ENCODE measurements at regions not wholly inside any gene's neighbourhood (a gene's known extent, or its start where the extent isn't known, plus 50 kb on each side); places are given as distances from the start of the nearest gene placed in this dataset.

DNA sequence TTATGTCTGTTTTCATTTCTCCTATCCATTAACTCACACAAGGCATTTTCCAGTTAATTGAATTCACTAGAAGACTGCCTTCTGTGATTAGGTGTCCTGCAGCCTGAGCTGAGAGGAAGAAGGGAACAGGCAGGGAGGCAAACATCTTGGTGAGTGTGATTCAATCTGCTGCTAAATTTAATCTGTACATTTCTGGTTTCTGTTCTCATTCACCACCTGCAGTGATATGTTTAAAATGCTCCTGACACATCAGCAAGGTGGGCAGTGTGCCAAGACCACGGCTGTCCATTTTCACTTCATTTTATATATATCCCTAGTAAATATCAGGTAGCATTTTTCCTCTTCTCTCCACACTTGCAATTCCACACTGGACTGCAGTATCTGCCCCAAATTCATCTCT, 416.5 kb downstream of the TMEM135 start:
- no peak for FAIRE-seq
- no peak overlapping the region for H2BK20ac ChIP-seq (ENCODE audit: low read length)

More for the DNA sequence above, 416.5 kb downstream of the TMEM135 start:
- Histone ChIP-seq H3K27me3 (replicated peaks in 1 of 4; ENCODE audit: control insufficient read depth in 3 of 4, extremely low read depth in 1 of 4, insufficient read depth in 3 of 4, low read length in 3 of 4) (no peaks in the 10 kb centered on the region), H3K36me3 (ENCODE audit: control insufficient read depth in 2 of 4, insufficient read depth in 4 of 4, low read length in 3 of 4) (no peaks in the 10 kb centered on the region), H3K79me1 (ENCODE audit: low read depth, low read length) (no peaks in the 10 kb centered on the region), H3K4me3 (ENCODE audit: extremely low read depth in 1 of 4, insufficient read depth in 2 of 4, low read depth in 3 of 4, low read length in 4 of 4) (no peak overlapping the region), H3K4me2 (ENCODE audit: insufficient read depth in 1 of 2, low read depth in 2 of 2, low read length in 2 of 2) (no peak overlapping the region), H2BK15ac (ENCODE audit: low read length) (no peak overlapping the region), H2AFZ (ENCODE audit: low read length) (no peak overlapping the region), H3K18ac (ENCODE audit: extremely low read depth, low read length) (no peak overlapping the region), H2BK120ac (replicated peaks; ENCODE audit: low read depth, low read length) (no peak overlapping the region), H3K14ac (ENCODE audit: insufficient read length) (no peak overlapping the region), H3K27ac (ENCODE audit: low read depth, low read length) (no peak overlapping the region), H4K20me1 (replicated peaks in 1 of 2; ENCODE audit: control insufficient read depth in 1 of 2, insufficient read depth in 2 of 2, low read length in 2 of 2) (no peaks in the 10 kb centered on the region), H3K9me3 (ENCODE audit: insufficient read depth in 2 of 2, low read depth in 1 of 2, low read length in 1 of 2) (no peaks in the 10 kb centered on the region), H3K79me2 (ENCODE audit: control insufficient read depth in 1 of 2, insufficient read depth in 2 of 2, low read length in 2 of 2) (no peaks in the 10 kb centered on the region), H3K9ac (replicated peaks in 1 of 4; ENCODE audit: extremely low read depth in 1 of 4, low read depth in 3 of 4, low read length in 3 of 4) (no peak overlapping the region), H3K56ac (replicated peaks; ENCODE audit: insufficient read length, low read depth, low read length) (no peak overlapping the region), H3K23ac (ENCODE audit: insufficient read length) (no peak overlapping the region), H3K23me2 (ENCODE audit: low read depth, low read length) (no peaks in the 10 kb centered on the region), H2BK12ac (ENCODE audit: low read depth, low read length) (no peak overlapping the region), H2BK5ac (ENCODE audit: low read depth, low read length) (no peak overlapping the region), H3K4ac (replicated peaks; ENCODE audit: insufficient read length, low read depth, low read length) (no peak overlapping the region), H4K5ac (ENCODE audit: insufficient read length, low read depth, low read length) (no peak overlapping the region), H4K8ac (ENCODE audit: extremely low read depth, insufficient read depth, low read length) (no peak overlapping the region), H3K4me1 (replicated peaks in 1 of 4; ENCODE audit: control insufficient read depth in 3 of 4, insufficient read depth in 4 of 4, low read length in 3 of 4) (no peaks in the 10 kb centered on the region), H4K91ac (replicated peaks; ENCODE audit: insufficient read length, low read length) (no peak overlapping the region), H2AK5ac (ENCODE audit: low read depth, low read length) (no peak overlapping the region)
- POLR2A ChIA-PET (ENCODE audit: partially characterized antibody), result no interaction called here
- no peak for DNase-seq (ENCODE audit: low read depth in 1 of 2, low spot score in 2 of 2)
- TF ChIP-seq JUND (IDR thresholded peaks at IDR 0.05; ENCODE audit: low read length), result no peak
- 90% methylated on average over 1 of the region's 1 CpG; no CpG with 5 or more reads in 1 of the 2 experiments for WGBS, 2 experiments (ENCODE audit: extremely low coverage in 1 of 2, insufficient coverage in 1 of 2, insufficient read length in 1 of 2, insufficient replicate concordance in 2 of 2, low coverage in 1 of 2, low lambda C conversion rate in 2 of 2, missing lambda C conversion rate in 1 of 2)
- CTCF ChIA-PET (ENCODE audit: partially characterized antibody), result interaction anchor here (0.5 to 1.2 kb wide), 4 partner anchors 33 to 424 kb away, joined by 3 read pairs; no protein-coding TSS in a partner anchor
